ENCODE measurements at regions not wholly inside any gene's neighbourhood (a gene's known extent, or its start where the extent isn't known, plus 50 kb on each side); places are given as distances from the start of the nearest gene placed in this dataset.
"Not testable (repeated sequence)": the region's sequence is repeated elsewhere in the genome, so short reads cannot be mapped to it uniquely, and the experiment has no call there.

GRCh38 chr4:118475901-118476300 lies 123.1 kb upstream of the PRSS12 start:
- not testable (repeated sequence) for H3K4me3 ChIP-seq (ENCODE audit: low read depth, low read length)

GRCh38 chr4:118477826-118478225 lies 125.0 kb upstream of the PRSS12 start:
- H3K4me3 ChIP-seq (ENCODE audit: low read depth, low read length) = not testable (repeated sequence)

- not testable (repeated sequence) for H3K4me3 ChIP-seq (ENCODE audit: low read depth, low read length)
These were observed 133.1 kb upstream of the PRSS12 start for GRCh38 chr4:118485801-118486314.

- H3K4me3 ChIP-seq (ENCODE audit: low read depth, low read length) = not testable (repeated sequence)
These were observed 140.2 kb upstream of the PRSS12 start for GRCh38 chr4:118492963-118493362.

- not testable (repeated sequence) for H3K4me3 ChIP-seq (ENCODE audit: low read depth, low read length)
These were observed 141.6 kb upstream of the PRSS12 start for GRCh38 chr4:118494437-118494836.

GRCh38 chr4:118502967-118503366 lies 150.2 kb upstream of the PRSS12 start:
- not testable (repeated sequence) for H3K4me3 ChIP-seq (ENCODE audit: low read depth, low read length)

- H3K4me3 ChIP-seq (ENCODE audit: low read depth, low read length) = not testable (repeated sequence)
These were observed 152.1 kb upstream of the PRSS12 start for GRCh38 chr4:118504927-118505326.

DNA sequence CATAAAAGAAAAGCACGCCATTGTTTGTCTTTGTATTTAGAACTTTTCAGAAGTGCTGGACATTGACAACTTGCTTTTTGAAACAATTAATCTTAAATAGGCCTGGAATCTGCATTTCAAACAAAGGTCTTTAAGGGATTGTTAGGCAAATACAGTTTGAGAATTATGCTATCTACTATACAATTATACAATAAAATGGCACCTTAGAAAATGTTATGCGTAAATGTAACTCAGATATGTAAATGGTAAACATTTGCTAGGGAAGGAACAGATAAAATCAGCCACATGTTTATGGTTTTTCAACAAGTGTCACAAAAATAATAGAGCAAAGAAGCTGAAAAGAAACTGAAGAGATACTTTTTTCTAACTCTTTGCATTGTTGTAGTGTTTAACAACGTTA lies 152.7 kb upstream of the PRSS12 start:
- H3K4me3 ChIP-seq (ENCODE audit: low read depth, low read length) = not testable (repeated sequence)

- not testable (repeated sequence) for H3K4me3 ChIP-seq (ENCODE audit: low read depth, low read length)
These were observed 160.1 kb upstream of the PRSS12 start for GRCh38 chr4:118512870-118513269.

DNA sequence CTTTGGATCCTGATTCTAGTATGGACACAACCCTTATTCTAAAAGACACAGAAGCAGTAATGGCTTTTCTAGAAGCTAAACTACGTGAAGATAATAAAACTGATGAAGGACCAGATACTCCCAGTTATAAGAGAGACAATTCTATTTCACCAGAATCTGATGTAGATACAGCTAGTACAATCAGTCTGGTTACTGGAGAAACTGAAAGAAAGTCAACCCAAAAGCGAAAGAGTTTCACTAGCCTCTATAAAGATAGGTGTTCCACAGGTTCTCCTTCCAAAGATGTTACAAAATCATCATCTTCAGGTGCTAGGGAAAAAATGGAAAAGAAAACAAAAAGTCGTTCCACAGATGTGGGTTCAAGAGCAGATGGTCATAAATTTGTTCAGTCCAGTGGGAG lies 161.5 kb upstream of the PRSS12 start:
- H3K4me3 ChIP-seq (ENCODE audit: low read depth, low read length) = not testable (repeated sequence)

- H3K4me3 ChIP-seq (ENCODE audit: low read depth, low read length) = not testable (repeated sequence)
These were observed 163.3 kb upstream of the PRSS12 start for GRCh38 chr4:118516107-118516506.

GRCh38 chr4:118530107-118530506 lies 155.1 kb upstream of the METTL14 start:
- H3K4me3 ChIP-seq (ENCODE audit: low read depth, low read length) = not testable (repeated sequence)

- H3K4me3 ChIP-seq (ENCODE audit: low read depth, low read length) = not testable (repeated sequence)
These were observed 153.2 kb upstream of the METTL14 start for GRCh38 chr4:118531947-118532346.

- not testable (repeated sequence) for H3K4me3 ChIP-seq (ENCODE audit: low read depth, low read length)
These were observed 149.4 kb upstream of the METTL14 start for GRCh38 chr4:118535788-118536187.

- not testable (repeated sequence) for H3K4me3 ChIP-seq (ENCODE audit: low read depth, low read length)
These were observed 145.6 kb upstream of the METTL14 start for GRCh38 chr4:118539412-118540077.

DNA sequence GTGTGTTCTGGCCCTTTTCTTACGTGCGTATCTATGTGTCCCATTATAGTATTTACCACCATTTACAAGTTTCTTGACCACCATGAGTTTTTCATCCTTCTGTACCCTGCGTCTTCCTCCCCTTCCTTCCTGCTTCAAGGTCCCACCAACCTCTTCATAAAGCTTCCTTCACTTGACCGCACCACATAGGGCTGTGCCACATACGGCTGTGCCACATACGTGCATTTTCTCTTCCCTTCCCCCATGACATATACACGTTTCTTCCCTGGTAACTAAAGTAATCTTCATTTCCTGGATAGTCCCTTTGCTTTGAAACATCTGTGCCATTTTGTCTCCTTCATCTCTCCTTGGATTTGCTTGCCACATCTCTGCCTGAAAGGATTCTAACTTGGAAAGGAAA lies 128.6 kb upstream of the METTL14 start:
- not testable (repeated sequence) for H3K4me3 ChIP-seq (ENCODE audit: low read depth, low read length)

- no peak overlapping the region for H3K4me3 ChIP-seq (ENCODE audit: low read depth, low read length)
- TF ChIP-seq, protein P1, sequence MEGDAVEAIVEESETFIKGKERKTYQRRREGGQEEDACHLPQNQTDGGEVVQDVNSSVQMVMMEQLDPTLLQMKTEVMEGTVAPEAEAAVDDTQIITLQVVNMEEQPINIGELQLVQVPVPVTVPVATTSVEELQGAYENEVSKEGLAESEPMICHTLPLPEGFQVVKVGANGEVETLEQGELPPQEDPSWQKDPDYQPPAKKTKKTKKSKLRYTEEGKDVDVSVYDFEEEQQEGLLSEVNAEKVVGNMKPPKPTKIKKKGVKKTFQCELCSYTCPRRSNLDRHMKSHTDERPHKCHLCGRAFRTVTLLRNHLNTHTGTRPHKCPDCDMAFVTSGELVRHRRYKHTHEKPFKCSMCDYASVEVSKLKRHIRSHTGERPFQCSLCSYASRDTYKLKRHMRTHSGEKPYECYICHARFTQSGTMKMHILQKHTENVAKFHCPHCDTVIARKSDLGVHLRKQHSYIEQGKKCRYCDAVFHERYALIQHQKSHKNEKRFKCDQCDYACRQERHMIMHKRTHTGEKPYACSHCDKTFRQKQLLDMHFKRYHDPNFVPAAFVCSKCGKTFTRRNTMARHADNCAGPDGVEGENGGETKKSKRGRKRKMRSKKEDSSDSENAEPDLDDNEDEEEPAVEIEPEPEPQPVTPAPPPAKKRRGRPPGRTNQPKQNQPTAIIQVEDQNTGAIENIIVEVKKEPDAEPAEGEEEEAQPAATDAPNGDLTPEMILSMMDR (IDR thresholded peaks at IDR 0.05; ENCODE audit: low read depth, low read length) = no peak
These were observed 127.8 kb upstream of the METTL14 start for GRCh38 chr4:118557298-118557851.

DNA sequence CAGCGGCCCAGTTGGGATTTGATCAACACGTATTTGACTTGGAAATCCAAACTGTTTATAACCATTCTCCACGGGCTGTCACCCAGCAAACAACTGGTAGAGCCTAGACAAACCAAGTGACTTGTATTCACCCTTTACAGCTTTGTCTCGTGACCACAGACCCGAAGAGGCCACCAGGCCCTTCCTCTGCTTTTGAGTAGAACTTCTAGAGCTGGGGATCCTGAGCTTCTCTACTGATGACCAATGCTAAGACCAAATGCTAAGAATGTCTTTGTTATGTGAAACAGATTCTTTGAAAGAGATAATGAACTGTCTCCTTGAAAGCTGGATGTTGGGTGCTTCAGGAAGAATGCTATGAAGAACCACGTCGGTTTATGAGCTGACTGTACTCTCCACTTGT lies 127.0 kb upstream of the METTL14 start:
- not testable (repeated sequence) for H3K4me3 ChIP-seq (ENCODE audit: low read depth, low read length)

- H3K4me3 ChIP-seq (ENCODE audit: low read depth, low read length) = not testable (repeated sequence)
These were observed 123.6 kb upstream of the METTL14 start for GRCh38 chr4:118561559-118561958.

DNA sequence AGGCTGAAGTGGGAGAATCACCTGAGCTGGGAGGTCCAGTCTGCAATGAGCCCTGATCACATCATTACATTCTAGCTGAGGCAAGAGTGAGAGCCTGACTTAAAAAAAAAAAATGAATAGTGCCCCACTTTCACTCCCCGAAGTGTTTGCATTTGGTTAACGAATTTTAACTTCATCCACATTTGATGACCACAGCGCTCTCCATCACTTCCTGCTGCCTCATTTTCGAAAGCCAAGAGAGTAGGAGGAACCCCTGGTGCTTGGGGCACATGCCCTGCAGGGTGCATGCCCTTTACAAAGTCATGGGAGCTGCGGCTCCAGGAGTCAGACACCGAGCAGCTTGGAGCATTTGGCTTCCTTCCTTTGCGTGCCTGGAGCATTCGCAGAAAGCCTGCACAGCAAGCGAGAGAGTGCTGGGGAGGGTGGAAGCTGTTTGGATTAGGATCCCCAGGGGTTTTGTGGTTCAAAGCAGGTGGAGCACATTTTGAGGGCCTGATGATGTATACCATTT lies 119.1 kb upstream of the METTL14 start:
- not testable (repeated sequence) for H3K4me3 ChIP-seq (ENCODE audit: low read depth, low read length)

- H3K4me3 ChIP-seq (ENCODE audit: low read depth, low read length) = not testable (repeated sequence)
These were observed 112.2 kb upstream of the METTL14 start for GRCh38 chr4:118572991-118573390.
